ENCODE measurements at regions not wholly inside any gene's neighbourhood (a gene's known extent, or its start where the extent isn't known, plus 50 kb on each side); places are given as distances from the start of the nearest gene placed in this dataset.

DNA sequence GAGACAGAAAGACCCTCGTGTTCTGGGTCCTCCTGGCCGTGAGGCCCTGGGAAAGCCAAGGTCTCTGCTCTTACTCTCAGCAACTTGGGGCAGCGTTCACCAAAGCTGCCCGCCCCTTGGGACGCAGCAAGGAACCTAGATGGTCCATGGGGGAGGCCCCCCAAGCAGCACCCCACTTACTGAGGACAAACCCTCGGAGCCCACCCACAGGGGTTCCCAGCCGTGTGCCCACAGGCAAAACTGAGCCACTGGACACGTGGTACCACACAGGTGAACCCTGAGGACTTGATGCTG is 166.2 kb upstream of the IQSEC1 start:
- intact Hi-C loops (cut with micrococcal nuclease) (no loop called here), dilution Hi-C loops (cut with HindIII; ENCODE audit: low sequenced_read_pairs, unreplicated experiment) (no loop called here)
- no peak for ATAC-seq (ENCODE audit: low read depth)

More for the DNA sequence above, 166.2 kb upstream of the IQSEC1 start:
- H3K4ac ChIP-seq (ENCODE audit: low read depth, low read length) = no peak overlapping the region
- no peak overlapping the region for H2BK120ac ChIP-seq (ENCODE audit: low read depth, low read length)
- H3K4me2 ChIP-seq (ENCODE audit: low read depth, low read length) = no peak overlapping the region
- H3K23ac ChIP-seq (ENCODE audit: low read depth, low read length) = no peak overlapping the region
- no peaks in the 10 kb centered on the region for H3K79me1 ChIP-seq (ENCODE audit: low read depth in 1 of 2, low read length in 2 of 2)
- no peak overlapping the region for H4K5ac ChIP-seq (ENCODE audit: low read depth, low read length)
- H3K4me1 ChIP-seq (ENCODE audit: control insufficient read depth, insufficient read depth, low read length) = no peaks in the 10 kb centered on the region
- no peak overlapping the region for H2BK20ac ChIP-seq (ENCODE audit: low read depth, low read length)
- no peak overlapping the region for H3K56ac ChIP-seq (ENCODE audit: extremely low read depth, insufficient read depth, low read length)
- no peak overlapping the region for H2AK5ac ChIP-seq (ENCODE audit: low read depth, low read length)
- no peaks in the 10 kb centered on the region for H3K9me1 ChIP-seq (ENCODE audit: insufficient read depth, low read length)
- ChIA-PET POLR2A (ENCODE audit: unreplicated experiment) (no interaction called here), CTCF (no interaction called here)
- no peak for DNase-seq
- H2AFZ ChIP-seq (replicated peaks; ENCODE audit: low read length, poor library complexity) = no peak overlapping the region
- H2BK5ac ChIP-seq (ENCODE audit: low read depth, low read length, poor library complexity, severe bottlenecking) = no peak overlapping the region
- H3K27me3 ChIP-seq (ENCODE audit: control insufficient read depth, insufficient read depth, low read length) = peaks cover 19% of the 10 kb centered on the region
- H3K4me3 ChIP-seq (ENCODE audit: insufficient read depth, low read depth, low read length) = no peak overlapping the region
- H2AK9ac ChIP-seq (replicated peaks; ENCODE audit: low read depth, low read length, poor library complexity) = no peak overlapping the region
- H2BK15ac ChIP-seq (ENCODE audit: low read depth, low read length) = no peak overlapping the region
- in situ Hi-C loops (cut with MboI; ENCODE audit: low sequenced_read_pairs) = no loop called here
- no peak overlapping the region for H3K27ac ChIP-seq (ENCODE audit: insufficient read depth, low read length)
- TF ChIP-seq MXI1 (IDR thresholded peaks at IDR 0.05; ENCODE audit: borderline replicate concordance, low read depth, low read length) = no peak
- TF ChIP-seq SMC3 (IDR thresholded peaks at IDR 0.05; ENCODE audit: low read depth, low read length) = no peak
- TF ChIP-seq BHLHE40 (IDR thresholded peaks at IDR 0.05; ENCODE audit: low read depth, low read length) = no peak
- TF ChIP-seq, protein P1, sequence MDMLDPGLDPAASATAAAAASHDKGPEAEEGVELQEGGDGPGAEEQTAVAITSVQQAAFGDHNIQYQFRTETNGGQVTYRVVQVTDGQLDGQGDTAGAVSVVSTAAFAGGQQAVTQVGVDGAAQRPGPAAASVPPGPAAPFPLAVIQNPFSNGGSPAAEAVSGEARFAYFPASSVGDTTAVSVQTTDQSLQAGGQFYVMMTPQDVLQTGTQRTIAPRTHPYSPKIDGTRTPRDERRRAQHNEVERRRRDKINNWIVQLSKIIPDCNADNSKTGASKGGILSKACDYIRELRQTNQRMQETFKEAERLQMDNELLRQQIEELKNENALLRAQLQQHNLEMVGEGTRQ (IDR thresholded peaks at IDR 0.05; ENCODE audit: low read depth, low read length) = no peak
- TF ChIP-seq RCOR1 (IDR thresholded peaks at IDR 0.05; ENCODE audit: insufficient replicate concordance, low read length) = no peak
- TF ChIP-seq POLR2A (IDR thresholded peaks at IDR 0.05; ENCODE audit: low read depth, low read length) = no peak
- no peak for TF ChIP-seq MAZ (IDR thresholded peaks at IDR 0.05; ENCODE audit: borderline replicate concordance, low read depth, low read length)
- no peak for TF ChIP-seq CEBPB (IDR thresholded peaks at IDR 0.05; ENCODE audit: low read depth, low read length)
- TF ChIP-seq MAFK (IDR thresholded peaks at IDR 0.05; ENCODE audit: low read depth, low read length) = no peak
- TF ChIP-seq FOS (IDR thresholded peaks at IDR 0.05; ENCODE audit: low read depth, low read length) = no peak
- TF ChIP-seq CHD1 (IDR thresholded peaks at IDR 0.05; ENCODE audit: low read depth, low read length) = no peak
- H3K9ac ChIP-seq (ENCODE audit: low read depth, low read length) = no peak overlapping the region
- H4K91ac ChIP-seq (ENCODE audit: insufficient read depth, low read depth, low read length) = no peak overlapping the region
- H3K36me3 ChIP-seq (ENCODE audit: control insufficient read depth, insufficient read depth, low read length) = no peaks in the 10 kb centered on the region
- no peaks in the 10 kb centered on the region for H3K9me3 ChIP-seq (ENCODE audit: control insufficient read depth, insufficient read depth, low read length)
- WGBS, 2 experiments (ENCODE audit: extremely low coverage in 2 of 2, insufficient read length in 1 of 2) = 53% methylated on average over 4 of the region's 8 CpGs; no CpG with 5 or more reads in 1 of the 2 experiments
- no peak overlapping the region for H3K14ac ChIP-seq (replicated peaks; ENCODE audit: low read depth, low read length)
- H4K8ac ChIP-seq (ENCODE audit: low read depth in 2 of 2, low read length in 2 of 2) = no peak overlapping the region
- H4K20me1 ChIP-seq (ENCODE audit: insufficient read depth, low read length) = no peaks in the 10 kb centered on the region
- H3K18ac ChIP-seq (ENCODE audit: low read depth, low read length) = no peak overlapping the region
- no TSS peak for BruUV-seq (replicated peaks)
